ENCODE measurements at regions not wholly inside any gene's neighbourhood (a gene's known extent, or its start where the extent isn't known, plus 50 kb on each side); places are given as distances from the start of the nearest gene placed in this dataset.

GRCh38 chr6:18795726-18796125, 408.6 kb downstream of the RNF144B start:
- ChIA-PET POLR2A (no interaction called here), CTCF (no interaction called here)
- no peak for DNase-seq (ENCODE audit: extremely low spot score)
- TF ChIP-seq FOXK2 (IDR thresholded peaks at IDR 0.05) (no peak), BHLHE40 (IDR thresholded peaks at IDR 0.05; ENCODE audit: borderline replicate concordance) (no peak), PKNOX1 (IDR thresholded peaks at IDR 0.05) (no peak), L3MBTL2 (conservative IDR thresholded peaks at IDR 0.05) (no peak), NFRKB (IDR thresholded peaks at IDR 0.05) (no peak), ELF4 (IDR thresholded peaks at IDR 0.05) (no peak), ARNT (IDR thresholded peaks at IDR 0.05) (no peak), FOXM1 (IDR thresholded peaks at IDR 0.05; ENCODE audit: borderline replicate concordance) (no peak), LEF1 (IDR thresholded peaks at IDR 0.05; ENCODE audit: borderline replicate concordance) (no peak)

GRCh38 chr6:18820725-18821124, 433.6 kb downstream of the RNF144B start:
- DNase-seq (ENCODE audit: extremely low spot score): no peak
- CTCF ChIA-PET: no interaction called here
- POLR2A ChIA-PET: no interaction called here
- TF ChIP-seq PKNOX1 (IDR thresholded peaks at IDR 0.05) (no peak), ARNT (IDR thresholded peaks at IDR 0.05) (no peak), ELF4 (IDR thresholded peaks at IDR 0.05) (no peak), SUZ12 (IDR thresholded peaks at IDR 0.05) (no peak), SP1 (IDR thresholded peaks at IDR 0.05) (no peak), NFRKB (IDR thresholded peaks at IDR 0.05) (no peak), BHLHE40 (IDR thresholded peaks at IDR 0.05; ENCODE audit: borderline replicate concordance) (no peak), FOXK2 (IDR thresholded peaks at IDR 0.05) (no peak), CTBP1 (IDR thresholded peaks at IDR 0.05; ENCODE audit: borderline replicate concordance) (no peak)

GRCh38 chr6:18823782-18824386, 436.7 kb downstream of the RNF144B start:
- TF ChIP-seq FOXA1 (IDR thresholded peaks at IDR 0.05) (no peak), FOXK2 (IDR thresholded peaks at IDR 0.05) (no peak), PKNOX1 (IDR thresholded peaks at IDR 0.05) (no peak), HDGF (IDR thresholded peaks at IDR 0.05; ENCODE audit: borderline replicate concordance) (no peak), CTBP1 (IDR thresholded peaks at IDR 0.05; ENCODE audit: borderline replicate concordance) (no peak), ARNT (IDR thresholded peaks at IDR 0.05) (no peak), ZNF384 (IDR thresholded peaks at IDR 0.05) (no peak)
- peak; percentile 54 for DNase-seq (ENCODE audit: extremely low spot score)
- ChIA-PET POLR2A (no interaction called here), CTCF (no interaction called here)

- CTCF ChIA-PET: no interaction called here
- POLR2A ChIA-PET: no interaction called here
- no peak for TF ChIP-seq TARDBP (IDR thresholded peaks at IDR 0.05)
- TF ChIP-seq FOXM1 (IDR thresholded peaks at IDR 0.05; ENCODE audit: borderline replicate concordance): no peak
- TF ChIP-seq SUZ12 (IDR thresholded peaks at IDR 0.05): no peak
- TF ChIP-seq FOXK2 (IDR thresholded peaks at IDR 0.05): no peak
- no peak for TF ChIP-seq PKNOX1 (IDR thresholded peaks at IDR 0.05)
- no peak for TF ChIP-seq ARNT (IDR thresholded peaks at IDR 0.05)
- no peak for DNase-seq (ENCODE audit: extremely low spot score)
Measured at GRCh38 chr6:18829272-18829870, 442.2 kb downstream of the RNF144B start.

- POLR2A ChIA-PET: no interaction called here
- CTCF ChIA-PET: interaction anchor here (0.8 kb wide), 1 partner anchor 163 kb away, joined by 10 read pairs; no protein-coding TSS in a partner anchor
- DNase-seq (ENCODE audit: extremely low spot score): no peak
- TF ChIP-seq SUZ12 (IDR thresholded peaks at IDR 0.05): no peak
- TF ChIP-seq LEF1 (IDR thresholded peaks at IDR 0.05; ENCODE audit: borderline replicate concordance): no peak
- no peak for TF ChIP-seq FOXK2 (IDR thresholded peaks at IDR 0.05)
- TF ChIP-seq TARDBP (IDR thresholded peaks at IDR 0.05): no peak
- no peak for TF ChIP-seq FOXA1 (IDR thresholded peaks at IDR 0.05)
- no peak for TF ChIP-seq FOXM1 (IDR thresholded peaks at IDR 0.05; ENCODE audit: borderline replicate concordance)
- no peak for TF ChIP-seq CTBP1 (IDR thresholded peaks at IDR 0.05; ENCODE audit: borderline replicate concordance)
- TF ChIP-seq BHLHE40 (IDR thresholded peaks at IDR 0.05; ENCODE audit: borderline replicate concordance): no peak
- no peak for TF ChIP-seq SP1 (IDR thresholded peaks at IDR 0.05)
- TF ChIP-seq ELF4 (IDR thresholded peaks at IDR 0.05): no peak
- no peak for TF ChIP-seq L3MBTL2 (conservative IDR thresholded peaks at IDR 0.05)
- TF ChIP-seq ZNF384 (IDR thresholded peaks at IDR 0.05): no peak
- TF ChIP-seq ARNT (IDR thresholded peaks at IDR 0.05): no peak
- TF ChIP-seq PKNOX1 (IDR thresholded peaks at IDR 0.05): no peak
- no peak for TF ChIP-seq NFRKB (IDR thresholded peaks at IDR 0.05)
- TF ChIP-seq HDGF (IDR thresholded peaks at IDR 0.05; ENCODE audit: borderline replicate concordance): no peak
Measured at GRCh38 chr6:18835976-18836375, 448.8 kb downstream of the RNF144B start.

All from HEK293T (cell line).